H1 (cell line): ENCODE measurements at regions not wholly inside any gene's neighbourhood (a gene's known extent, or its start where the extent isn't known, plus 50 kb on each side); places are given as distances from the start of the nearest gene placed in this dataset.

Source experiments
- ASH2L ChIP-seq: fragments of 200-600, 300-600 bp; sonication (generic); IDR thresholded peaks from one replicate; pipeline ENCODE4 v1.7.1; 2017; ENCODE audit warnings: low read length
- CHD2 ChIP-seq: IDR thresholded peaks from 2 replicates; pipeline ENCODE4 v1.6.1; 2012; ENCODE audit warnings: low read length, improper control_type of control experiment
- CHD7 ChIP-seq: fragments of 300-600 bp; sonication (generic); IDR thresholded peaks from 2 replicates; pipeline ENCODE4 v1.7.1; 2012; ENCODE audit warnings: low read length, moderate library complexity, mild to moderate bottlenecking, inconsistent platforms; ENCODE audit not compliant: insufficient replicate concordance
- CTCF ChIP-seq, 3 experiments: IDR thresholded peaks; 1 replicate in 2 of 3; 2 replicates in 1 of 3; pipeline versions ENCODE4 v1.5.1 to v1.6.1; 2011; ENCODE audit warnings: low read length in 3 of 3, mild to moderate bottlenecking in 3 of 3, inconsistent platforms in 2 of 3, low read depth in 1 of 3, moderate library complexity in 1 of 3; ENCODE audit not compliant: insufficient read depth in 1 of 3; ENCODE audit errors: control extremely low read depth in 1 of 3
- EZH2 ChIP-seq: fragments of 200-600 bp; sonication (generic); IDR thresholded peaks from 2 replicates; pipeline ENCODE4 v1.7.1; 2012; ENCODE audit warnings: low read depth, mild to moderate bottlenecking, moderate library complexity, low read length, inconsistent platforms; ENCODE audit not compliant: severe bottlenecking
- RXRA ChIP-seq: IDR thresholded peaks from 2 replicates; pipeline ENCODE4 v1.6.1; 2011; ENCODE audit warnings: low read depth, mild to moderate bottlenecking, low read length, moderate library complexity; ENCODE audit not compliant: insufficient read depth
- SIN3A ChIP-seq, 2 experiments: IDR thresholded peaks in 1 of 2; conservative IDR thresholded peaks in 1 of 2; 2 replicates each; pipeline ENCODE4 v1.6.1; 2011 to 2012; ENCODE audit warnings: low read length in 2 of 2, improper control_type of control experiment in 1 of 2, low read depth in 1 of 2, mild to moderate bottlenecking in 1 of 2
- SP1 ChIP-seq: IDR thresholded peaks from 2 replicates; pipeline ENCODE4 v1.6.1; 2011; ENCODE audit warnings: low read depth, low read length
- TCF12 ChIP-seq: IDR thresholded peaks from 2 replicates; pipeline ENCODE4 v1.6.1; 2011; ENCODE audit warnings: low read depth, mild to moderate bottlenecking, low read length

- no peak for TF ChIP-seq CHD7
- TF ChIP-seq CHD2, result no peak
- TF ChIP-seq SP1, result no peak
- TF ChIP-seq RXRA, result no peak
- TF ChIP-seq TCF12, result no peak
- TF ChIP-seq ASH2L, result no peak
- TF ChIP-seq EZH2, result no peak
- TF ChIP-seq CTCF (IDR thresholded peaks at IDR 0.05; ENCODE audit: control extremely low read depth in 1 of 3, insufficient read depth in 1 of 3, low read depth in 1 of 3, low read length in 3 of 3), result no peak
- no peak for TF ChIP-seq SIN3A (conservative IDR thresholded peaks at IDR 0.05 in 1 of 2, IDR thresholded peaks at IDR 0.05 in 1 of 2; ENCODE audit: low read depth in 1 of 2, low read length in 2 of 2)
Measured at GRCh38 chr10:7039859-7040258, 371.0 kb downstream of the SFMBT2 start (continued).
